Liver (tissue), 8 donors: ENCODE measurements at regions not wholly inside any gene's neighbourhood (a gene's known extent, or its start where the extent isn't known, plus 50 kb on each side); places are given as distances from the start of the nearest gene placed in this dataset.

Source experiments
- DNase-seq: peaks from one replicate; pipeline ENCODE4 v3.0.0-alpha.2; 2017; ENCODE audit warnings: low spot score
- H3K27ac ChIP-seq, 2 donors: one replicate each; pipeline ENCODE4 v1.7.0; 2013; ENCODE audit warnings: inconsistent platforms in 2 of 2, low read length in 2 of 2, control low read depth in 1 of 2, low read depth in 1 of 2, mild to moderate bottlenecking in 1 of 2
- H3K27me3 ChIP-seq, 4 donors: one replicate each; pipeline versions ENCODE4 v1.6.1 to v1.7.0; 2013; ENCODE audit warnings: low read length in 3 of 4, inconsistent platforms in 1 of 4, mild to moderate bottlenecking in 1 of 4, moderate library complexity in 1 of 4; ENCODE audit not compliant: control insufficient read depth in 4 of 4, insufficient read depth in 4 of 4
- H3K36me3 ChIP-seq, 4 donors: one replicate each; pipeline versions ENCODE4 v1.6.1 to v1.7.0; 2013; ENCODE audit warnings: low read length in 3 of 4, mild to moderate bottlenecking in 3 of 4, low read depth in 1 of 4, moderate library complexity in 1 of 4; ENCODE audit not compliant: control insufficient read depth in 4 of 4, insufficient read depth in 3 of 4
- H3K4me1 ChIP-seq, 4 donors: one replicate each; pipeline versions ENCODE4 v1.6.1 to v1.7.0; 2013; ENCODE audit warnings: low read length in 3 of 4, mild to moderate bottlenecking in 3 of 4, moderate library complexity in 1 of 4; ENCODE audit not compliant: control insufficient read depth in 4 of 4, insufficient read depth in 4 of 4
- H3K4me3 ChIP-seq, 3 donors: one replicate each; pipeline versions ENCODE4 v1.6.1 to v1.7.0; 2013; ENCODE audit warnings: low read length in 3 of 3, control low read depth in 1 of 3, low read depth in 1 of 3, mild to moderate bottlenecking in 1 of 3
- H3K9ac ChIP-seq, 2 donors: one replicate each; pipeline ENCODE4 v1.7.0; 2013; ENCODE audit warnings: low read length in 2 of 2, mild to moderate bottlenecking in 2 of 2, moderate library complexity in 2 of 2, control low read depth in 1 of 2, low read depth in 1 of 2
- H3K9me3 ChIP-seq, 4 donors: one replicate each; pipeline versions ENCODE4 v1.6.1 to v1.7.0; 2013; ENCODE audit warnings: low read length in 3 of 4; ENCODE audit not compliant: control insufficient read depth in 4 of 4
- ATF3 ChIP-seq: IDR thresholded peaks from 2 replicates; pipeline ENCODE4 v1.6.1; 2016; ENCODE audit warnings: antibody characterized with exemption
- CTCF ChIP-seq: fragments of 150-350 bp; IDR thresholded peaks from 2 replicates; pipeline ENCODE4 v1.5.1; 2017; ENCODE audit warnings: improper control_type of control experiment, low read depth, low read length; ENCODE audit not compliant: missing input control
- EGR1 ChIP-seq, 2 donors: IDR thresholded peaks; 2 replicates each; pipeline ENCODE4 v1.6.1; 2016 to 2018; ENCODE audit warnings: antibody characterized with exemption in 2 of 2, low read depth in 2 of 2
- FOXA1 ChIP-seq: IDR thresholded peaks from 2 replicates; pipeline ENCODE4 v1.6.1; 2016; ENCODE audit warnings: antibody characterized with exemption
- FOXA2 ChIP-seq: IDR thresholded peaks from 2 replicates; pipeline ENCODE4 v1.6.1; 2016; ENCODE audit warnings: antibody characterized with exemption
- GABPA ChIP-seq, 2 donors: IDR thresholded peaks in 1 of 2; conservative IDR thresholded peaks in 1 of 2; 2 replicates each; pipeline ENCODE4 v1.6.1; 2016; ENCODE audit warnings: antibody characterized with exemption in 2 of 2, mild to moderate bottlenecking in 1 of 2, moderate library complexity in 1 of 2
- HNF4A ChIP-seq, 2 donors: conservative IDR thresholded peaks; 2 replicates each; pipeline ENCODE4 v1.6.1; 2016; ENCODE audit warnings: antibody characterized with exemption in 2 of 2, mild to moderate bottlenecking in 2 of 2
- HNF4G ChIP-seq: IDR thresholded peaks from 2 replicates; pipeline ENCODE4 v1.6.1; 2016; ENCODE audit warnings: antibody characterized with exemption
- MAX ChIP-seq: IDR thresholded peaks from 2 replicates; pipeline ENCODE4 v1.6.1; 2016; ENCODE audit warnings: antibody characterized with exemption
- NR2F2 ChIP-seq: IDR thresholded peaks from 2 replicates; pipeline ENCODE4 v1.6.1; 2016; ENCODE audit warnings: antibody characterized with exemption
- RAD21 ChIP-seq, 2 donors: IDR thresholded peaks; 2 replicates each; pipeline ENCODE4 v1.6.1; 2016; ENCODE audit warnings: antibody characterized with exemption in 2 of 2, mild to moderate bottlenecking in 2 of 2
- REST ChIP-seq: IDR thresholded peaks from 2 replicates; pipeline ENCODE4 v1.6.1; 2016; ENCODE audit warnings: antibody characterized with exemption, mild to moderate bottlenecking
- RXRA ChIP-seq, 2 donors: IDR thresholded peaks; 2 replicates each; pipeline ENCODE4 v1.6.1; 2017 to 2018; ENCODE audit warnings: antibody characterized with exemption in 2 of 2, mild to moderate bottlenecking in 1 of 2
- SP1 ChIP-seq: IDR thresholded peaks from 2 replicates; pipeline ENCODE4 v1.6.1; 2018; ENCODE audit warnings: antibody characterized with exemption, mild to moderate bottlenecking
- ZBTB33 ChIP-seq: IDR thresholded peaks from 2 replicates; pipeline ENCODE4 v1.6.1; 2016; ENCODE audit warnings: antibody characterized with exemption
- WGBS: extraction: QIAGEN DNeasy Blood & Tissue Kit; methylation state at CpG from one replicate; pipeline ENCODE4 v1.1.7; 2013; 5-methylcytosine and 5-hydroxymethylcytosine counted together
- donor health status: healthy.
- donor health status: healthy.
- donor health status: healthy.
- donor health status: healthy.
- donor health status: healthy.

GRCh38 chr3:127427156-127427555 lies 139.3 kb upstream of the PRR20G start:
- no peak for TF ChIP-seq RXRA (IDR thresholded peaks at IDR 0.05)
- 64% methylated on average over 6 of the region's 6 CpGs for WGBS
- DNase-seq: peak; percentile 14
- peaks cover 0 to 8% (median 3%) of the 10 kb centered on the region in 4 donors for H3K27me3 ChIP-seq
- no peaks in the 10 kb centered on the region for H3K9me3 ChIP-seq
- no peaks in the 10 kb centered on the region for H3K4me1 ChIP-seq
- H3K36me3 ChIP-seq: no peaks in the 10 kb centered on the region
- no peak overlapping the region for H3K27ac ChIP-seq
- H3K4me3 ChIP-seq: no peak overlapping the region
- H3K9ac ChIP-seq: no peak overlapping the region

- Histone ChIP-seq H3K27me3 (peaks cover 0 to 13% (median 1%) of the 10 kb centered on the region in 4 donors), H3K9me3 (no peaks in the 10 kb centered on the region)
These were observed 138.8 kb upstream of the PRR20G start for GRCh38 chr3:127426444-127427153.

GRCh38 chr3:127425505-127426443 lies 137.9 kb upstream of the PRR20G start:
- Histone ChIP-seq H3K27me3 (peaks cover 0 to 13% (median under 1%) of the 10 kb centered on the region in 4 donors), H3K9me3 (no peaks in the 10 kb centered on the region), H3K9ac (no peak overlapping the region), H3K4me3 (no peak overlapping the region), H3K4me1 (no peaks in the 10 kb centered on the region), H3K36me3 (no peaks in the 10 kb centered on the region), H3K27ac (no peak overlapping the region)
- TF ChIP-seq SP1 (no peak), NR2F2 (no peak), CTCF (no peak), HNF4A (conservative IDR thresholded peaks at IDR 0.05) (no peak), GABPA (IDR thresholded peaks at IDR 0.05 in 1 of 2, conservative IDR thresholded peaks at IDR 0.05 in 1 of 2) (no peak), FOXA1 (no peak), EGR1 (IDR thresholded peaks at IDR 0.05; ENCODE audit: low read depth in 2 of 2) (no peak), RAD21 (IDR thresholded peaks at IDR 0.05) (no peak), HNF4G (no peak), MAX (no peak), FOXA2 (no peak), RXRA (IDR thresholded peaks at IDR 0.05) (no peak), REST (no peak), ZBTB33 (no peak), ATF3 (no peak)
- WGBS: 75% methylated on average over 20 of the region's 20 CpGs
- DNase-seq: peak; percentile 30

More at GRCh38 chr3:127426444-127427153, 138.8 kb upstream of the PRR20G start:
- TF ChIP-seq FOXA2 (no peak), RAD21 (IDR thresholded peaks at IDR 0.05) (no peak)
- no peak overlapping the region for H3K9ac ChIP-seq
- no peaks in the 10 kb centered on the region for H3K4me1 ChIP-seq
- DNase-seq: peak; percentile 22
- no peak overlapping the region for H3K27ac ChIP-seq
- H3K4me3 ChIP-seq: no peak overlapping the region
- H3K36me3 ChIP-seq: no peaks in the 10 kb centered on the region
- 31% methylated on average over 18 of the region's 18 CpGs for WGBS
